GM06990 (cell line): ENCODE measurements at regions not wholly inside any gene's neighbourhood (a gene's known extent, or its start where the extent isn't known, plus 50 kb on each side); places are given as distances from the start of the nearest gene placed in this dataset.

Experiments used
- DNase-seq: peaks from one replicate; pipeline ENCODE4 v3.0.0-alpha.2; 2011; ENCODE audit not compliant: insufficient read length; ENCODE audit errors: extremely low read depth
- H3K27me3 ChIP-seq: replicated peaks from 2 replicates; pipeline ENCODE4 v1.6.0; 2011; ENCODE audit warnings: low read length; ENCODE audit not compliant: control insufficient read depth, insufficient read depth
- H3K36me3 ChIP-seq: 2 replicates; pipeline ENCODE4 v1.5.1; 2011; ENCODE audit warnings: low read length; ENCODE audit not compliant: control insufficient read depth, insufficient read depth
- H3K4me3 ChIP-seq: replicated peaks from 2 replicates; pipeline ENCODE4 v1.5.1; 2011; ENCODE audit warnings: low read depth, mild to moderate bottlenecking, control low read depth, low read length
- TF ChIP-seq, protein P1 (sequence below): IDR thresholded peaks from 2 replicates; pipeline ENCODE4 v1.5.1; 2011; ENCODE audit warnings: low read length, control low read depth, mild to moderate bottlenecking, inconsistent platforms; ENCODE audit not compliant: insufficient read depth, poor library complexity, severe bottlenecking

DNA sequence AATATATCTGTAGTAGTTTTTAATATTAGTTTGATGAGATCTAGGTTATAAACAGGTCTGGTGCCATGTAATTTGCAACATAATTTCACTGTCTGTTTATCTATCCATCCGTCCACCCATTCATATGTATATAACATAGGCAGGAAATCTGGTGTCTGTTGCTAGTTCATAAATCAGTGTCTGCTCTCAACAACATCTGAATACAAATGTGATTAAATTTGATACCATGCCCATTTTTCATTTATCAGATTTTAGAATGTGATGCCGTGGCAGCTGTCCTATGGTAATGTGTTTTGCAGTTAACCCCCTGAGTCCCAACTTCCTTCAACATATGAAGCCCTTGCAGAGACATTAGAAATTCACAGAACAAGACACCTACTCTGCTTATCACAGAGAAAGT, 228.4 kb downstream of the CMPK2 start:
- TF ChIP-seq, protein P1, sequence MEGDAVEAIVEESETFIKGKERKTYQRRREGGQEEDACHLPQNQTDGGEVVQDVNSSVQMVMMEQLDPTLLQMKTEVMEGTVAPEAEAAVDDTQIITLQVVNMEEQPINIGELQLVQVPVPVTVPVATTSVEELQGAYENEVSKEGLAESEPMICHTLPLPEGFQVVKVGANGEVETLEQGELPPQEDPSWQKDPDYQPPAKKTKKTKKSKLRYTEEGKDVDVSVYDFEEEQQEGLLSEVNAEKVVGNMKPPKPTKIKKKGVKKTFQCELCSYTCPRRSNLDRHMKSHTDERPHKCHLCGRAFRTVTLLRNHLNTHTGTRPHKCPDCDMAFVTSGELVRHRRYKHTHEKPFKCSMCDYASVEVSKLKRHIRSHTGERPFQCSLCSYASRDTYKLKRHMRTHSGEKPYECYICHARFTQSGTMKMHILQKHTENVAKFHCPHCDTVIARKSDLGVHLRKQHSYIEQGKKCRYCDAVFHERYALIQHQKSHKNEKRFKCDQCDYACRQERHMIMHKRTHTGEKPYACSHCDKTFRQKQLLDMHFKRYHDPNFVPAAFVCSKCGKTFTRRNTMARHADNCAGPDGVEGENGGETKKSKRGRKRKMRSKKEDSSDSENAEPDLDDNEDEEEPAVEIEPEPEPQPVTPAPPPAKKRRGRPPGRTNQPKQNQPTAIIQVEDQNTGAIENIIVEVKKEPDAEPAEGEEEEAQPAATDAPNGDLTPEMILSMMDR, result no peak
- H3K27me3 ChIP-seq, result no peaks in the 10 kb centered on the region
- H3K4me3 ChIP-seq, result no peak overlapping the region
- no peaks in the 10 kb centered on the region for H3K36me3 ChIP-seq
- no peak for DNase-seq

DNA sequence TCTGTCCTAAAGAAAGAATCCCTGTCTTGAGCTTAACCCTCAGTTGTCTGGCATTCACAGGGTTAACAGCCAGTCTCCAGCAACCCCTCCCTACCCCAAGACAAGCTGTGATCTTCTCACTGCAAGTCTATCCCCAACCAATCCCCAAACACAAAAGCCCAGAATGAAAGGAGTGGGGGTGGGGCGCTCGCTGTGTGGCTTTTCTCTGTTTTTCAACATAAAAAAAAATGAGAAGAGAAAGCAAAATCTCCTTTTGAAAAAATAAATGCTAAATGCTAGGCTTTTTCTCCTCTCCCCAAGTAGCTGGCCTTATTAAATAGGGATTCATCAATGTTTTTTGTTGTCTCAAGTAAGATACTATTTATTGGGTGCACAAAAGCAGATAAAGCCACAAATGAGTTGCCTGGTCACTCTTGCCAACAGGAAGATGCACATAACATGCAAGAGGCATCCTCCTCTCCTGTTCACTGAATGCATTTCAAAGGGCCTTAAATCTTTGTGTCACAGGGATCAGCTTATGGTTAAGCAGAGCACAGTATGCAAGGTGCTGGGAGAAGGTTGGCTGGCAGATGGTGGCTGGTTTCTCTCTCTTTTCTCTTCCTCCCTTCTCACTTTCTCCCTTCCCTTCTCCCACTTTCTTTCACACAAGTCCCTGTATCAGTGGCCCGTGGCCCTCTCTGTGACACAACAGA, 225.6 kb downstream of the CMPK2 start:
- Histone ChIP-seq H3K36me3 (no peaks in the 10 kb centered on the region), H3K27me3 (no peaks in the 10 kb centered on the region), H3K4me3 (no peak overlapping the region)
- no peak for DNase-seq
- TF ChIP-seq, protein P1, result no peak

DNA sequence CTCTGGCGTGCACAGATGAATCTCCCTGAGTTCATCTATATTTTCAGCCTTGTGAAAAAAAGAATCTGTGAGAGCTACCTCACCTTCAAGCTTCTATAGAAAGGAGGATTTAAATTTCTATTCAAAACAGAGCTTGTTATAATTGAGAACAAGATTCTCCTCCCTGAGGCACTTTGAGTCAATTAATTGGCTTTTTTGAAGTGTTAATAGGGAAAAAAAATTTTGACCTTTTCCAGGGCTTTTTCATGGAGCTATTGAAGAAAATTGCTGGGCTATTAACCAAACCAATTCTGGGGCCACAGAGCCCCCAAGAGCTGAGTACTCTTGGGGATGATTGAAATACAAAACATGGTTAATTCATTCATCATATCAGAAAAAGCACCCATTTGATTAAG, 225.1 kb downstream of the CMPK2 start:
- H3K4me3 ChIP-seq, result no peak overlapping the region
- no peak for DNase-seq
- H3K27me3 ChIP-seq, result no peaks in the 10 kb centered on the region
- TF ChIP-seq, protein P1, result no peak
- no peaks in the 10 kb centered on the region for H3K36me3 ChIP-seq

DNA sequence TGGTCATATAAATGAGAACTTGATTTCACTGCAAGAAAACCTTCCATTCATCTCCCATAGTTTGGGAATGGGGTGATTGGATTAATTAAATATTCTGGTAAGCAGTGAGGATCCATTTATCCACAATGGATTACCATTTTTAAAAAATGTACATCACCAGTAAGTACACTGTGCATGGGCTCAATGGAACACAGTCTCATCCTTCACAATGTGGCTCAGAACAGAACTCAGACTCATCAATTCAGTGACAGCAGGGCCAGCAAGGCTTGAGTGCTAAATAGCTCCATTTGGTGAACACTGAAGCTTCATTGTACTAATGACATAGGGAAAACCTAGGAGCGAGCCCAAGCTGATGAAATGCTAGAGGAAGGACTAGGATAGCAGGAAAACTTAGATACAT, 223.8 kb downstream of the CMPK2 start:
- DNase-seq, result no peak
- TF ChIP-seq, protein P1, result no peak
- H3K4me3 ChIP-seq, result no peak overlapping the region
- no peaks in the 10 kb centered on the region for H3K36me3 ChIP-seq
- H3K27me3 ChIP-seq, result no peaks in the 10 kb centered on the region

DNA sequence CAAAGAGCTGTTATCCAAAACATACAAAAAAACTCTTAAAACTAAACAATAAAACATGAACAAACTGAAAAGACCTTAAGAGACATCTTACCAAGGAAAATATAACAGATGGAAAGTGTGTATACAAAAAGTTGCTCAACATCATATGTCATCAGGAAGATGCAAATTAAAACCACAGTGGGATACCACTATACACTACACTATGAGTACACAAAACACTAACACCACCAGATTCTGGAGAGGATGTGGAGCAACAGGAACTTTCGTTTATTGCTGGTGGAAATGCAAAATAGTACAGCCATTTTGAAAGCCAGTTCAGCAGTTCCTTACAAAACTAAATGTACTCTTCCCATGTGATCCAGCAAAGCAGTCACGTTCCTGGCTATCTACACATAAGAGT, 221.4 kb downstream of the CMPK2 start:
- no peak overlapping the region for H3K4me3 ChIP-seq
- no peaks in the 10 kb centered on the region for H3K36me3 ChIP-seq
- no peaks in the 10 kb centered on the region for H3K27me3 ChIP-seq
- TF ChIP-seq, protein P1, result no peak
- DNase-seq, result no peak

DNA sequence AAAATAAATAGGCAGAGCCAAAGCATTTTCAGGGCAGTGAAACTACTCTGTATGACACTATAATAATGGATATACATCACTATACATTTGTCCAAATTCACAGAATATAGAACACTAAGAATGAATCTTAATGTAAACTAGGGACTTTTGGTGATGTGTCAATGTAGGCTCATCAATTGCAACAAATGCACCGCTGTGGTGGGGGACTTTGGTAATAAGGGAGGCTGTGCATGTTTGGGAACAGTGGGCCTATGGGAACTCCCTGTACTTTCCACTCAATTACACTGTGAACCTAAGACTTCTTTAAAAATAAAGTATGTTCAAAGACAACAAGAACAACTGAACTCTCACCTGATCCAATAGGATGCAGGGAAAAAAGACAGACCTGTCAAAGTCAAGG, 220.7 kb downstream of the CMPK2 start:
- Histone ChIP-seq H3K27me3 (no peaks in the 10 kb centered on the region), H3K4me3 (no peak overlapping the region), H3K36me3 (no peaks in the 10 kb centered on the region)
- DNase-seq, result no peak
- TF ChIP-seq, protein P1, result no peak
